NCI-H146 (cell line): ENCODE measurements at regions not wholly inside any gene's neighbourhood (a gene's known extent, or its start where the extent isn't known, plus 50 kb on each side); places are given as distances from the start of the nearest gene placed in this dataset.
"Not testable (repeated sequence)": the region's sequence is repeated elsewhere in the genome, so short reads cannot be mapped to it uniquely, and the experiment has no call there.

Source experiments
- DNase-seq: peaks from one replicate; lab custom pipeline; 2025; lab: John Stamatoyannopoulos, UW

DNA sequence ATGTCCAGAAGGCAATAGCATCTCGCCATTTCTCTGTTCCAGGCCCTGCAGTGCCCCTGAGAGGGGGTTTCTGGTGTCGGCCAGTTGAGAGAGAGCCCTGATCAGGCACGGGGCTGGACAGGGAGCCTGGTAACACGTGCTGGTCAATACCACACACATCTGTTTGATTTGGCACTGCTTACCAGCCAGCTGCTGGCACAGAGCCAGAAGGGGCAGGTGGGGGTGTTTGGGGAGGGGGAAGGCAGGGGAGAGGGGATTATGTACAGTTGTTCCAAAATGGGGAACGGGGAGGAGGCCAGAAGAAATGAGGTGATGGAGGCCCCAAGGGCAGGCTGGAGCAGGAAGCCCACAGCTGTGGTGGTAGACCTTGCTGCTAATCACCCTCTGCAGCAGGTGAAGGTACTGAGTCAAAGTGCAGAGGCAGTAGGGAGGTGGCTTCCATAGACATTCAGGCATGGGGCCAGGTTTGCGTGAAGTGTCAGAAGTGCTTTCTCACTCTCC, 153.5 kb upstream of the LPP start:
- peak; percentile 71 for DNase-seq

DNA sequence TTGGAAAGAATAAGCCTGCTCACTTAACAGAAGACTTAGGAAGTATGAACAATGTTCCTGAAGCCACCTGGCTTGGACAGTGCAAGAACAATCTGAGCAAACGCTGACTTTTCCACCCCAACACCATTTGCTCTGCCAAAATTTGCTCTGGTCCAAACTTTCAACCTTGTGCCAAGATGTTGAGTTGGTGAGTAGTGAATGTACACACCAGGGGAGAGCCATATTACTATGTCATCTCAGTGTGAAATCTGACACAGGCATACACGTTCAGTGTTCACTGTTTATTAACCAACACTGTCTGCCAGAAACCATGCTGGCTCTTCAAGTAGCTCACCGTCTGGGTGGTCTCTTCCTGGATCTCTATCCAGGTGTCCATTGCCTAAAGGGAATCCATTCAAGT, 152.9 kb upstream of the LPP start:
- DNase-seq = peak; percentile 73

DNA sequence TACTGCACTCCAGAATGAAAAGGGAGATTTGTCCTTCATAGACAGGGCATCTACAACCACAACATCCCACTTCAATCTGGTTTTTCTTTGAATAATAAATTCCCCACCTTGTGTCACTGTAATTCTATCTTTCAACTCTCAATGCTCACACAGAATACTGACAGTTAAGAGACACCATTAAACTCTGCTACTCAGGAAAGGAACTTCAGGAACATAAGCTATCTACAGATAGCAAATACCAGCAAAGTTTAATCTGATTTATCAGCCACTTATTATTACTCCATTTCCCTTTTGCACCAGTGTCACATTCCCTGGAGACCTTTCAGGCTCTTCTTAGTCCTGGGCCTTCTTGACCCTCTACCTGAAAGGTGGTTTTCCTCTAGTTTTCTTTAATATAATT, 152.0 kb upstream of the LPP start:
- DNase-seq = no peak

DNA sequence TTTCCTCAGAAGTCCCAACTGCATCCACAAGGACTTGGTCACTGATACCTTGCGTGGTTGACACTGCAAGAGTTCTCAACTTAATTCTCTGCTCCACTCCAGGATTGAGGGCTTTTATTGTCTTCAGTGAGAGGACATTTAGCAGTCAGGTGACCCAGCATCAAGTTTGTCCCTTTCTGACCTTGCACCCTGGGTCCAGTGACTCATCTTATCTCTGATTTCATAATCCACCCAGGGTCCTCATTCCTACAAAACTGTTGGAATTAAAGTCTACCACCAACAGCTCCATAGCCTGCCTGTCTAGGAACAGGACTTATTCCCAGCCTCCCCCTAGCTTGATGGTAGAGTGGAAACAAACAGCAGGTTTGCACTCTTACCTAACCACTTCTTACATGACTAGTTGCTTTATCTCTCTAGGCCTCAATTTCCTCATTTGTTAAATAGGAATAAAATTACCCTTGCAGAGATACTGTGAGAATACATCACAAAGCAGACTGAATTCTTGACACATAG, 151.3 kb upstream of the LPP start:
- DNase-seq = no peak

DNA sequence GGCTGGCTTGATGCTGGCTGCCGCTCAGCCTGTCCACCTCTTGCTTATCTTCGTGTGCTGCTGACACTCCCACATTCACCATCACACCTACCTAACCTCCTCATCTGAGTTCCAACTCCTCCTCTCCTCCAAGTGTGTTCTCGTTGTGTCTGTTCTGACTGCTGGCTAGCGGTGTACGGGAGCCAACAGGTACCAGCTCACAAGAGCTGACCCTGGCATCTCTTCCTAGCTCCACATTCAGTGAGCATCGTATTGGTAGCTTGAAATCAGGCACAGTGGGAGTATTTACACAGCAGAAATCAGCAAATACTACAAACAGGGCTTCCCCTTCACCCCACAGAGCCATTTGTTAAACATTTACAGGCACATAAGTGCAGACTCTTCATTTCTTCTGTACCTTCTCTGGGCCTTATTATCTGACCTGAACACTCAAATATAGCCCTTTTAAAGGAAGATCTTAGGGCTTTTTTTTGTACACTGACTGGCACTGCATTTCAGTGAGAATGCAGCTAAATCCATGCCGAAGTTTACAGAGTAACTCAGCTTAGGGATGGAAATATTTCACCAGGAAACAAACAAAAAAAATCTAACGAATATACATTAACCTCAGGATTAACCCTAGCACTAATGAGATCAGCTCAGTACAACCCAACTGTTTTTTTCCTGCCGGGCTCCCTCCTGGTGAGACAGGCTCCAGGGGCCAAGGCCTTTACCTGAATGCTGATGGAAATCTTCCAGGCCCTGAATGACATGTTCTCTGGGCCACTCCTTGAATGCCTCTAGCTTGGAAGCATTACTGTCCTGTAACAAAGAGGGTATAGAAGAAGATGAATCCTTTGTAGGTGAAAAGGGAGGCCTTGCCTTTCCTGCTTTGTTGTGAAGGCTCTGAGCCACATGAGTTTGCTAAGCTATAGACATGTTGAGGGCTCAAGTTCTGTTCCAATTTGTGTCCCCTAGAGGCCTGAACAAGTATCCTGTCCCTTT, 150.5 kb upstream of the LPP start:
- DNase-seq = peak; percentile 33

DNA sequence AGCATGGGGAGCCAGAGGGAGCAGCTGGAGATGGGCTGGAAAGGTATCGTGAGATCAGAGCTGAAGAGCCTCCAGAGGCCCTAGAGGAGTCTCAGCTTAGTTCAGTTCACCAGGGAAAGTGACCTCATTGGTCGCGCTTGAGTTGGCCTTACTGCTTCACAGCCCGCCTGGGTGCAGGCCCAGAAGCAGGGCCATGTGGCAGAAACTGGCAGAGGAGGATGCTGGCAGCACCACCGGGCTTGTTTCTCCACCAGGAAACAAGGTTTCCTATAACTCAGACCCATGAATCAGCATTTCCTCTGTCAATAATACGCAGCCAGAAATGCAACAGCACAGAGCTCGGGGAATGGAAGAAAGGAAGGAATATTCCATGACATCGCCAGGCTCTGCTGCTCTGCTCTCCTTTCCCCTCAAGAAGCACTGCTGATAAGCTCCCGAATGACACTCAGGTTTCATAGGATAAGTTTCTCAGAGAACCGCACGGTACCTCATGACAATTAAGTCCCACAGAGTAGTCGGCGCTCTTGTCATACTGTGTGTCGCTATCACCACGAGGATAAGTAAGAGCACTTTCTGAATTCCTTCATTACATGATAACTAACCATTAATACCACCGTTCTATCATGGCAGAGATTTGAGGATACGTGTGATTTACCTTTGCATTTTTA, 147.1 kb upstream of the LPP start:
- DNase-seq = no peak

DNA sequence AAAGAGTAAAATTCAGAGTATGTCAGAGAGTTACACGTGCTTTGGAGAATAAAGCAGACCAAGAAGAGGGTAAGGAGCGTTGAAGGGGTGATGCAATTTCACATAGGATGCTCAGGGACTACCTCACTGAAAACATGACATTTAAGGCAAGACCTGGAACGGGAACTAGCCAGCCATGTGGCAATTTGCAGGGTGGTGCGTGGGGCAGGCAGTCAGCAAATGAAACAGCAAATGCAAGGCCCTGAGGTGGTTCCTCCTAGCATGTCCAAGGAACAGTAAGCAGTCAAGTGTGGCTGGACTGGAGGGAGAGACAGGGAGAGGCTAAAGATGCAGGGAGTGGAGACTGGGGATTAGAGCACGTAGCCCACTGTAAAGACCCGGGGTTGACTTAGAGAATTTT, 146.1 kb upstream of the LPP start:
- no peak for DNase-seq

DNA sequence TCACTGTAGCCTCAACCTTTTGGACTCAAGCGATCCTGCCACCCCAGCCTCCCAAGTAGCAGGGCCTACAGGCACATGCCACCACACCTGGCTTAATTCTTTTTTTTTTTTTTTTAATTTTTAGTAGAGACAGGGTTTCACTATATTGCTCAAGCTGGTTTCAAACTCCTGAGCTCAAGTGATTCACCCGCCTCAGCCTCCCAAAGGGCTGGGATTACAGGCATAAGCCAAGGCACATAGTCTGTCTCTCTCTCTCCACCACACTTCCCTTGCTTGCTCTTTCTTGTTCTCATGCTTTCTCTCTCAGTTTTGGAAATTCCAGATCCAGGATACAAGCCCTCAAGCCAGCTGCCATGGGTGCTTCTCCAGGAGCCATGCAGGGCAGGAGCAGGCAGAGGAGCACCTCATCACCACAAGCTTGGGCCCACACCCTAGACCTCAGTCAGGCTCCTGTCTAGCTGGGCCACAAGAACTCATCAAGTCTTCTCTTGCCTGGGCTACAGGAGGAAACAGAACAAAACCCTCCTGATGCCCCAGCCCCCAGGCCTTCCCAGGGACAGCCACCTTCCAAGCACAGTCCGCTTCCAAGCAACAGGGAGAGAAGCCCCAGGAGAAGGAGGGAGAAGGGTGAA, 145.3 kb upstream of the LPP start:
- DNase-seq = no peak

DNA sequence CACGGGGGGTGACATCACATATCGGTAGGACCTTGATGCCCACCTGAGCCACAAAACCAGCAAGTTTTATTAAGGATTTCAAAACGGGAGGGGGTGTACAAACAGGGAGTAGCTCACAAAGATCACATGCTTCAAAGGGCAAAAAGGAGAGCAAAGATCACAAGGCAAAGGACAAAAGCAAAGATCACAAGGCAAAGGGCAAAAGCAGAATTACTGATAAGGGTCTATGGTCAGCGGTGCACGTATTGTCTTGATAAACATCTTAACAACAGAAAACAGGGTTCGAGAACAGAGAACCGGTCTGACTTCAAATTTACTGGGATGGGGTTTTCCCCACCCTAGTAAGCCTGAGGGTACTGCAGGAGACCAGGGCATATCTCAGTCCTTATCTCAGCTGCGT, 143.5 kb upstream of the LPP start:
- DNase-seq = no peak

DNA sequence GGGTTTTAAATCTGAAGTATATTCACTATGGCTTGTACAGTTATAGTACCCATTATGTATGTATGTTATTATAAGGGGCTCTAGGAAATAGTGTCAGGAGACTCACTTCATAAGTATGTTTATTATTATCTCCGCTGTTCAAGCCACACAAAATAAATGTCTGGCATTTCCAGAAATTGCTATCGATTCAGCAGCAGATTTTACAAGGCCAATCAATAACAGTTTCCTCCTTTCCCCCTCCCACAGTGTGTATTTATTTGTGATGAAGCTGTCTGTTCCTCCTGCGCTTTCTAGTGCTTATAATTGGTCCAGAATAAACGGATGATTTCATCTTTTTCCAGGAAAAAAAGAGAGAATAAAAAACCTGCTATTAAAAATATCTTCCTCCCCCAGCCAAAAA, 134.2 kb upstream of the LPP start:
- no peak for DNase-seq

DNA sequence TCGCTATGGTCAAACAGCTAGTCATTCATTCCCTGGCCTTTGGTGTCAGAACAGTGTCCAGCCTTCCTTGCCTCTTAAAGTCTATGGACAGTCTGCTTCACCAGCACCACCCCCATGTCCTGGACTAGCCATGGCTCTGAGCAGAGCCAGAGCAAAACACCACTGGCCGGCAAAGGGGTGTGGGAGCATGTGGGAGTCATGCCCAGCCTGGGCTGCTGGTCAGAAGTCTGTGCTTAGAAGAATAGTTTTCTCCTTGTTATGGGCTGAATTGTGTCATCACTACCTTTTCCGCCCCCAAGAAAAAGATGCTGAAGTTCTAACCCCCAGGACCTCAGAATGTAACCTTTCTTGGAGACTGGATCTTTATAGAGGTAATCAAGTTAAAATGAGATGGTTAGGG, 132.9 kb upstream of the LPP start:
- DNase-seq = no peak

DNA sequence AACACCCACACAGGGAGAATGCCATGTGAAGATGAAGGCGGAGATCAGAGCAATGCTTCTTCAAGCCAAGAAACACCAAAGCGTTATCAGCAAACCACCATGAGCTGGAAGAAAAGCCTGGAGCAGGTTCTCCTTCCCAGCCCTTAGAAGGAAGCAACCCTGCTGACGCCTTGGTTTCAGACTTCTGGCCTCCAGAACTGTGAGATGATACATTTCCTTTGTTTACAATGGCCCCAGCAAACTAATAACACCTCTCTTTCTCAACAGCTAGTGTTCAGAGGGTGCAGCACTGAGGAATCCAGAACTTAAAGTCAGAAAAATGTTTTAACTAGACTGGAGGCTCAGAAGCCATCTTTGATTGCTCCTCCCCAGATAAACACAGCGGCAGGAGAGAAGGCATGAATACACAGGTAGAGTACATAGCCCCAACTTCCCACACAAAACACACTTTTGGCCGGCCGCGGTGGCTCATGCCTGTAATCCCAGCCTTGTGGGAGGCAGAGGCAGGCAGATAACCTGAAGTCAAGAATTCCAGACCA, 132.4 kb upstream of the LPP start:
- DNase-seq = no peak

DNA sequence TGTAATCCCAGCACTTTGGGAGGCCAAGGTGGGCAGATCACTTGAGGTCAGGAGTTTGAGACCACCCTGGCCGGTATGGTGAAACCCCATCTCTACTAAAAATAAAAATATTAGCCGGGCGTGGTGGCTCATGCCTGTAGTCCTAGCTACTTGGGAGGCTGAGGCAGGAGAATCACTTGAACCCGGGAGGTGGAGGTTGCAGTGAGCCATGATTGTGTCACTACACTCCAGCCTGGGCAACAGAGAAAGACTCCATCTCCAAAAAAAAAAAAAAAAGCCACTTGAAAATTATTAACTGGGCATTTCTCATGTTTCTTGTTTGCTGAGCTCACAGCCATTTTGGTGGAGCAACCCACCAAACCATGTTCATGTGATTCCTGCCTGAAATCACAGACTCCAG, 131.1 kb upstream of the LPP start:
- DNase-seq = not testable (repeated sequence)

DNA sequence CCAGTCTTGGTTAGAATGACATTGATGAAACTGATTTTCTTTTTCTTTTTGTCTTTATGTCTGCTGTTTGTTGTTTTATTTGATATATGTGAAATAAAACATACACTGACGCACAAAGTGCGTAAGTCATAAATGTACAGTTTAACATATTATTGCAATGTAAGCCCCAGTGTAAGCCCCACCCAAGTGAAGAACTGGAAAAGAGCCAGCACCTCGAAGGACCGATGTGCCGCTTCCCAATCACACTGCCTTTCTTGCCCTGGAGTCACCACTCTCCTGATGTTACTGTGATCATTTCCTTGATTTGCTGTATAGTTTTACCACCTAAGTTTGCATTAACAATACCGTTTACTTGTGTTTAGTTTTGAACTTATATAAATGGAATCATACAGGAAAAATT, 128.4 kb upstream of the LPP start:
- DNase-seq = no peak

DNA sequence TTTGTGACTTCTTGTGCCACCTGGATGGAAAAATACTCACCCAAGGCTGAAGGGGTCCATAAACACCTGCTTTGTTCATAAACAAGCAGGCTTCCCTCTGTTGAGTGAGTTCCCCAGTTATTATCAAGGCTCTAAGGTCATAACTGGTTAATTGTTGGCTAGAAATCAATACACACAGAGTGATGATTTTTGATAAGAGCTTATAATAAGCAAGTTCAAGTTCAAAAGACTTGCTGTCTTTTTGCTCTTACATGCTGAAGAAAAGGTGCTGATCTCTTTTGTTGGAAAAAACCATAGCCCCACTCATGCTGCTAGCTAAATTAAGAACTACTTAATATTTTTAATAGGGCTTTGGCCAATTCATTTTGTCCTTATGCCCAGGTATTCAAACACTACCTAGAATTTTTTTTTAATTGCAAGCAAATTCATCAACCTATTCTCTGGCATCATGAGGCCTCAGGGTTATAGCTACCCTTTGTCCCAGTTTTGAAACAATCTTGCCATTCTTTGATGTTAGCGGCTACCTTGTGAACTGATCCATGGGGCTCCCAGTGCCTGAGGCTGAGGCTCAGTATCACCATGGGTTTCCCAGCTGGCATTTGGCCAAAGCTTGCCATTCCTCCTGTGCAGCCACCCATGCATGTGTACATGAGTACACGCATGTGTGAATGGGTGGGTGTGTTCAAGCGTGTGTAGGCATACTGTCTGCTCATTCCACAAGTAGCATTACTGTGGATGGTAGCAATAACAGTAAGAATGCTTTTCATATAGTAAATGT, 127.6 kb upstream of the LPP start:
- no peak for DNase-seq

DNA sequence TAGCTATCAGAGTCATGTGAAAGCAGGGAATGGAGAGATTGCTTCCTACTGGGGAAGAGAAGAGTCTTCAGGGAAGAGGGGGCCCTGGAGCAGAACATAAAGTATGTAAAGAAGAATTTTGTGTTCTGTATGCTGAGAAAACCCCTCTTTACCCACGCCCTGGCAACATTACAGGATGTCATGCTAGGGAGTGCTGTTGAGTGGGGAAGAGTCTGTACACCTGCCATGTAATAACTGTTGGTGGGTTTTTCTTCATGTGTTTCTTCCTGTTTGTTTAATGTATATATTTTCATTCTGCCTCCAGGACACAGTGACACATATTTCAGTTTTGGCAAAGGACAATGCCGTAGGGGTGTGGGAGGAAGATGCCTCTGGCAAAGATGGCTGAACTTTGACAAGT, 122.8 kb upstream of the LPP start:
- no peak for DNase-seq

DNA sequence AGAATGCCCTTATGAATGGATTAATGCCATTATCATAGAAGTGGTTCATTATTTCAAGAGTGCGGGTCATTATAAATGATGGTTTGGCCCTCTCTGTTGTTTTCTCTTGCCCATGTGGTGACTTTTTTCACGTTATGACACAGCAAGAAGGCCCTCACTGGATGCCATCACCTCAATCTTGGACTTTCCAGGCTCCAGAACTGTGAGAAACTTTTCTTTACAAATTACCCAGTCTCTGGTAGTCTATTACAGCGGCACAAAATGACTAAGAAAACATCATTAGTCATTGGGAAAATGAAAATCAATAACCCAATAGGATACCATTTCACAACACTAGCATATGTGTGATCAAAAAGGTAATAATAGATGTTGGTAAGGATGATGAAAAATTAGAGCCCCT, 119.0 kb upstream of the LPP start:
- DNase-seq = no peak

DNA sequence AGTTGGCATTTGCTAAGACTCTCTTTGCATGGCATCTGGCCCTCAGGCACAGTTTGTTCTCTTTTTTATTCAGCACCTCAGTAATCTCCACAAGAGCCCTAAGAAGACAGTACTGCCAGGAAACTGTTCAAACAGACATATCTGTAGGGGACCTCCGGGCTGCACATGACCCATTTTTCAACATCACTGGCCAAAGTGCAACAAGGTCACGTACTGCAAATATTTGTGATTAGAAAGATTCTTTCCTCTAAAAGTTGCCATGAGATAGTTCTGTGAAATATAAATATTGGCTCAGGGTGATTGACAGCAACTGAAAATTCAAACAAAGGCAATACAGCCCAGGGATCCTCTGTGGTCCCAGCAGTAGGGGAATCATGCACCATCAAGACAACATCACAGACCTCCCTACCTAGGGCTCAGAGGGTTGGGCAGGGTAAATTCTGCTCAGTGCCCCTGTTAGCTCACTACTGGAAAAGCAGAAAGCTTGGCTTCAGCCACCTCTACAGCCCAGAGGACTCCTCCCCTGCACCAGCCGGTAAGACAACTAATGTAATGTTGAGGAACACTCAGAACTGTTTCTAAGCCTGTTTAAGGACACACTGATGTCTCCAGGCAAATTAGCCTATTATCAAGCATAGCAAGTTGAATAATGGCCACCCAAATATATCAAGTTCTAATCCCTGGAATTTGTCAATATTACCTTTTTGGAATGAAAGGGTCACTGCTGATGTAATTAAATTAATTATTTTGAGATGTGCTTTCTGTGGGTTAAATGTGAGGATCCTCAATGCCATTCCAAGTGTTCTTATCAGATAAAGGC, 117.4 kb upstream of the LPP start:
- peak; percentile 25 for DNase-seq

DNA sequence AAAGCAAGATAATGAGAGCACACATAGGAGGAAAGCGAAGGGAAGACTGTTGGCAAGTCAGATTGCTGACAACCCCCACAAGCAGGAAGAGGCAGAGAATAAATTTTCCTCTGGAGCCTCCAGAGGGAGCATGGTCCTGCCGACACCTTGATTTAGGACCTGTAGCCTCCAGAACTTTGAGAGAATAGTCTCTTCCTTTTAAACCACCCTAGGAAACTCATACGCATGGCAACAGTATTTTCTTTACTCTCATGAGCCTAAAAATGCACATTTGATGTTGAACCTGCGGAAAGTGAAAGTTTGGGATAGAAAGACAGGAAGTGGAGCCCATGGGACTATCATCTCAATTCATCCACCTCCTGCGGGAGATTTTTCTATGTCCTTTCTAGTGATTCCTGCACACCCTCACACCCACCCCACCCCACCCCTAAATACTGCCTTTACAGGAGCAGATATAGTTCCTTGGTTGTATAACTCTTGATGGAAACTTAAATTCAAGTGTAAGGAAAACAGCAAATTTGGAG, 116.7 kb upstream of the LPP start:
- DNase-seq = no peak

DNA sequence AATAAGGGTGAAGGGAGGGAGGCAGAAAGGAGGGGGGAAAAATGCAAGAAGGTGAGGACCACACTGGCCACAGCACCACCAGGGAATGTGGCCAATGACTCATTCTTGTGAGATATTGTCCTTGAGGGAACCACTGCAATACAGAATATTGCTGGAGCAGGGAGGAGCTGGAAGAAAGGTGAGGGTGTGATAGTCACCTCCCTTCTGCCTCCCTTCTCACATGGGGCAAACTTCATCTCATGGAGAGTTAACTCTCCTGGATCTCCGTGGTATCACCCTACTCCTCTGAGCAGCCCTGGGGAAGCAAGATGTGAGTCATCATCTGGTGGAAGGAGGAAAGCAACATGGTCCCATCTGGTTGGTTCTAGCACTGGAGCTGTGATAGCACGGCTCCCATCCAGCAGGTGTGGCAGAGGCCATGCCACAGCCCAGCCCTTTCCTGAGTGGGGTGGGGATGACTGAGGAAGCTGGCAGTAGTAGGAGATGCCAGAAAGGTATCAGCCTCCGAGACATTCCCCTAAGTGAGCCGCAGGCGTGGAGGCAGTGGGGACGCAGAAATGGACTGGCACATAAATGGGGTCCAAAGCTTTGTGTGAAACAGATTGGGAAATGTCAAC, 115.9 kb upstream of the LPP start:
- DNase-seq = no peak
